Natural killer cell (primary cell): ENCODE measurements at regions not wholly inside any gene's neighbourhood (a gene's known extent, or its start where the extent isn't known, plus 50 kb on each side); places are given as distances from the start of the nearest gene placed in this dataset.
"Not testable (repeated sequence)": the region's sequence is repeated elsewhere in the genome, so short reads cannot be mapped to it uniquely, and the experiment has no call there.

Experiments used
- ATAC-seq, 3 donors: fragments of 150-1000 bp in 2 of 3; fragments of 200-7000 bp in 1 of 3; cut with Tn5 transposase; 1 replicate in 1 of 3; 2 replicates in 2 of 3; pipeline ENCODE4 v1.10.0; 2021; ENCODE audit warnings: mild to moderate bottlenecking in 2 of 3, moderate library complexity in 2 of 3
- DNase-seq, 2 donors: peaks; one replicate each; pipeline versions ENCODE4 v3.0.0 to v3.0.0-alpha.2; 2013 to 2021; ENCODE audit warnings: mixed read lengths in 1 of 2
- H3K27ac ChIP-seq: one replicate; pipeline ENCODE4 v1.5.1; 2013; ENCODE audit warnings: mild to moderate bottlenecking, low read length
- H3K27me3 ChIP-seq: one replicate; pipeline ENCODE4 v1.6.1; 2013; ENCODE audit warnings: low read length; ENCODE audit not compliant: control insufficient read depth, insufficient read depth
- H3K36me3 ChIP-seq: one replicate; pipeline ENCODE4 v1.6.1; 2013; ENCODE audit warnings: low read length; ENCODE audit not compliant: control insufficient read depth, insufficient read depth
- H3K4me1 ChIP-seq: one replicate; pipeline ENCODE4 v1.6.1; 2013; ENCODE audit warnings: low read length; ENCODE audit not compliant: control insufficient read depth, insufficient read depth
- H3K4me3 ChIP-seq: one replicate; pipeline ENCODE4 v1.5.1; 2013; ENCODE audit warnings: low read length
- H3K9me3 ChIP-seq: one replicate; pipeline ENCODE4 v1.6.1; 2013; ENCODE audit warnings: low read length; ENCODE audit not compliant: control insufficient read depth, insufficient read depth
- H3K27ac Mint-ChIP-seq, 2 donors: one replicate each; pipeline ENCODE4 v1.8.0; 2022; ENCODE audit warnings: mild to moderate bottlenecking in 2 of 2, mixed read lengths in 2 of 2, moderate library complexity in 1 of 2
- H3K27me3 Mint-ChIP-seq, 2 donors: one replicate each; pipeline ENCODE4 v1.8.0; 2022; ENCODE audit warnings: low read depth in 2 of 2, mixed read lengths in 2 of 2
- H3K36me3 Mint-ChIP-seq: one replicate; pipeline ENCODE4 v1.8.0; 2022; ENCODE audit warnings: mixed read lengths
- H3K4me1 Mint-ChIP-seq, 2 donors: one replicate each; pipeline ENCODE4 v1.8.0; 2022; ENCODE audit warnings: mixed read lengths in 2 of 2
- H3K4me3 Mint-ChIP-seq: one replicate; pipeline ENCODE4 v1.8.0; 2022; ENCODE audit warnings: mild to moderate bottlenecking, moderate library complexity, mixed read lengths
- H3K9me3 Mint-ChIP-seq, 2 donors: one replicate each; pipeline ENCODE4 v1.8.0; 2022; ENCODE audit warnings: mixed read lengths in 2 of 2
- CTCF ChIP-seq: fragments of 200-600 bp; IDR thresholded peaks from one replicate; pipeline ENCODE4 v1.8.0; 2022; ENCODE audit warnings: antibody characterized with exemption
- WGBS: methylation state at CpG from one replicate; pipeline ENCODE4 v1.1.7; 2013; ENCODE audit warnings: missing lambda C conversion rate; ENCODE audit not compliant: insufficient coverage; 5-methylcytosine and 5-hydroxymethylcytosine counted together
- intact Hi-C: fragments of 100-400 bp; cut with micrococcal nuclease; formaldehyde crosslinking; loops from one replicate; pipeline ENCODE4 v1.14.2; 2022

- DNase-seq (no peak), ATAC-seq (no peak)
- H3K4me1 ChIP-seq: no peaks in the 10 kb centered on the region
- no peaks in the 10 kb centered on the region for H3K9me3 Mint-ChIP-seq
- H3K27ac Mint-ChIP-seq: no peak overlapping the region
- intact Hi-C loops: no loop called here
- H3K27ac ChIP-seq: no peak overlapping the region
- H3K4me3 Mint-ChIP-seq: no peak overlapping the region
- no peak for TF ChIP-seq CTCF
- H3K9me3 ChIP-seq: no peaks in the 10 kb centered on the region
- peaks cover 3 to 6% of the 10 kb centered on the region in 2 donors for H3K27me3 Mint-ChIP-seq
- peaks cover 3% of the 10 kb centered on the region for H3K27me3 ChIP-seq
- no peaks in the 10 kb centered on the region for H3K36me3 Mint-ChIP-seq
- H3K36me3 ChIP-seq: no peaks in the 10 kb centered on the region
- H3K4me1 Mint-ChIP-seq: no peaks in the 10 kb centered on the region
- WGBS: 89% methylated on average over 1 of the region's 3 CpGs
- no peak overlapping the region for H3K4me3 ChIP-seq
Measured at GRCh38 chr3:30452446-30452845, 154.0 kb upstream of the TGFBR2 start.

GRCh38 chr3:30453360-30454039, 152.9 kb upstream of the TGFBR2 start:
- H3K9me3 Mint-ChIP-seq: no peaks in the 10 kb centered on the region
- DNase-seq (no peak), ATAC-seq (no peak)
- Histone ChIP-seq H3K4me3 (no peak overlapping the region), H3K4me1 (no peaks in the 10 kb centered on the region), H3K36me3 (no peaks in the 10 kb centered on the region), H3K9me3 (no peaks in the 10 kb centered on the region), H3K27me3 (peaks cover 3% of the 10 kb centered on the region), H3K27ac (no peak overlapping the region)
- H3K27me3 Mint-ChIP-seq: peaks cover 3 to 6% of the 10 kb centered on the region in 2 donors
- WGBS: 66% methylated on average over 2 of the region's 4 CpGs
- no peak overlapping the region for H3K27ac Mint-ChIP-seq
- intact Hi-C loops: no loop called here
- no peak for TF ChIP-seq CTCF
- H3K4me1 Mint-ChIP-seq: no peaks in the 10 kb centered on the region
- no peak overlapping the region for H3K4me3 Mint-ChIP-seq
- no peaks in the 10 kb centered on the region for H3K36me3 Mint-ChIP-seq

- no peaks in the 10 kb centered on the region for H3K36me3 ChIP-seq
- H3K27ac ChIP-seq: no peak overlapping the region
- ATAC-seq (no peak), DNase-seq (no peak)
- TF ChIP-seq CTCF: no peak
- 100% methylated on average over 1 of the region's 1 CpG for WGBS
- H3K4me3 ChIP-seq: no peak overlapping the region
- H3K36me3 Mint-ChIP-seq: no peaks in the 10 kb centered on the region
- no peaks in the 10 kb centered on the region for H3K4me1 ChIP-seq
- no peaks in the 10 kb centered on the region for H3K9me3 ChIP-seq
- no peaks in the 10 kb centered on the region for H3K9me3 Mint-ChIP-seq
- H3K4me3 Mint-ChIP-seq: no peak overlapping the region
- H3K4me1 Mint-ChIP-seq: no peaks in the 10 kb centered on the region
- intact Hi-C loops: no loop called here
- peaks cover 3 to 6% of the 10 kb centered on the region in 2 donors for H3K27me3 Mint-ChIP-seq
- H3K27me3 ChIP-seq: peaks cover 3% of the 10 kb centered on the region
- H3K27ac Mint-ChIP-seq: no peak overlapping the region
Measured at GRCh38 chr3:30454636-30455035, 151.8 kb upstream of the TGFBR2 start.

GRCh38 chr3:30455112-30455511, 151.3 kb upstream of the TGFBR2 start:
- H3K27ac Mint-ChIP-seq, H3K9me3 Mint-ChIP-seq, H3K4me3 Mint-ChIP-seq, H3K27ac ChIP-seq, H3K36me3 Mint-ChIP-seq, H3K4me1 ChIP-seq, ATAC-seq, DNase-seq, H3K27me3 Mint-ChIP-seq, H3K9me3 ChIP-seq, H3K36me3 ChIP-seq, intact Hi-C loops, H3K27me3 ChIP-seq, H3K4me1 Mint-ChIP-seq, H3K4me3 ChIP-seq: not testable (repeated sequence)
- 88% methylated on average over 4 of the region's 4 CpGs for WGBS
